Omental fat pad (tissue), 3 donors: ENCODE measurements at regions not wholly inside any gene's neighbourhood (a gene's known extent, or its start where the extent isn't known, plus 50 kb on each side); places are given as distances from the start of the nearest gene placed in this dataset.
A peak's percentile ranks its signal among the peaks of the same experiment; 100 is the strongest.

ENCODE experiments used
- ATAC-seq: fragments of 150-250 bp; one replicate; pipeline ENCODE4 v1.9.1; 2016; ENCODE audit warnings: mild to moderate bottlenecking, moderate library complexity; ENCODE audit not compliant: low FRiP score
- DNase-seq: peaks from one replicate; pipeline ENCODE4 v3.0.0-alpha.2; 2019; ENCODE audit warnings: low spot score
- TF ChIP-seq, protein P1 (sequence below), 3 donors: fragments of 450-650 bp; IDR thresholded peaks; one replicate each; pipeline ENCODE4 v1.5.1; 2016 to 2017; ENCODE audit warnings: antibody characterized with exemption in 3 of 3, mild to moderate bottlenecking in 3 of 3, moderate library complexity in 2 of 3

DNA sequence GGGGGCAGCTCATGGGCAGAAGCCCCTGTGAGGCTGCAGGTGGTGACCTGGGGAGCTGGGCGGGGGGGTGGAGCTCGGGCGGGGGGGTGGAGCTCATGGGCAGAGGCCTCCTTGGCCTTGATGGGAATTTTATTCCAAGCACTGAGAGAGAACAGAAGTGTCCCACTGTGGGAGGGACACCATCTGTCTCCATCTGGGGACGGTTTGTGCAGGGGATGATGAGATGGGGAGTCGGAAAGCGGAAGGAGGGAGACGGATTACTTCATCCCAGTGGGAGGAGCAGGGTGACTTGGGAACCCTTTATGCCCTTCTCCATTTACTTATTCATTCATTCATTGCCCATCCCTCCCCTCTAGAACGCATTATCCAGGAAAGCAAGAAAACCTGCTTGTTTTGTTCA is 304.7 kb downstream of the ADGRD1 start:
- ATAC-seq (no peak), DNase-seq (no peak)
- TF ChIP-seq, protein P1, sequence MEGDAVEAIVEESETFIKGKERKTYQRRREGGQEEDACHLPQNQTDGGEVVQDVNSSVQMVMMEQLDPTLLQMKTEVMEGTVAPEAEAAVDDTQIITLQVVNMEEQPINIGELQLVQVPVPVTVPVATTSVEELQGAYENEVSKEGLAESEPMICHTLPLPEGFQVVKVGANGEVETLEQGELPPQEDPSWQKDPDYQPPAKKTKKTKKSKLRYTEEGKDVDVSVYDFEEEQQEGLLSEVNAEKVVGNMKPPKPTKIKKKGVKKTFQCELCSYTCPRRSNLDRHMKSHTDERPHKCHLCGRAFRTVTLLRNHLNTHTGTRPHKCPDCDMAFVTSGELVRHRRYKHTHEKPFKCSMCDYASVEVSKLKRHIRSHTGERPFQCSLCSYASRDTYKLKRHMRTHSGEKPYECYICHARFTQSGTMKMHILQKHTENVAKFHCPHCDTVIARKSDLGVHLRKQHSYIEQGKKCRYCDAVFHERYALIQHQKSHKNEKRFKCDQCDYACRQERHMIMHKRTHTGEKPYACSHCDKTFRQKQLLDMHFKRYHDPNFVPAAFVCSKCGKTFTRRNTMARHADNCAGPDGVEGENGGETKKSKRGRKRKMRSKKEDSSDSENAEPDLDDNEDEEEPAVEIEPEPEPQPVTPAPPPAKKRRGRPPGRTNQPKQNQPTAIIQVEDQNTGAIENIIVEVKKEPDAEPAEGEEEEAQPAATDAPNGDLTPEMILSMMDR (IDR thresholded peaks at IDR 0.05): no peak

DNA sequence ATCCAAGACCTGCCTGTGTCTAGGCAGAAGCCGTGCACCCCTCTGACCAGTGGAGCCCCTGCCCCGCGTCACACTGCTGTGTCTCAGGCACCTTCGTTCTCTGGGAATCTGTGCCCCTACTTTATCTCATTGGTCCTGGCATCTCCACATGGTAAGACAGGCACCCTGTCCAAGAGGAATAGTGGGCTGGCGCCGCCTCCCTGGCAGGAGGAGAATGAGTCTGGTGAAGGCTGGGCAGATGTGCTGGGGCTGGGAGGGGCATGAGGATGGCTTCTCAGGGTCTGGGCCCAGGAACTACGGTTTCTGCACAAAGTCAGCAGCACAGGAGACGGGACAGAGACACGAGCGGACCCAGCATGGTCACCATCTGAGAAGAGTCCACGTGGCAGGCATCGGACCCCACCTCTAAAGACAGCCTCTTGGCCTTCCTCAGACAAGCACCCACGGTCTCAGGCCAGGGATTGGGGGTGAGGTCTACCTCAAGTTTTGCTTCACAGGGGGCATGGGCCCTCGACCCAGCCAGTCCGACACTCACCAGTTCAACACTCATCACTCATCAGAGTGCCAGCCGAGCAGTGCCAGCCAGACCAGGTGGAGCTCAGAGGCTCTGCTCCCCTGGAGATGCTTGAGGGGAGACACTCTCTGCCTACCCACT is 306.7 kb downstream of the ADGRD1 start:
- TF ChIP-seq, protein P1 (IDR thresholded peaks at IDR 0.05): no peak
- ATAC-seq (no peak), DNase-seq (no peak)

DNA sequence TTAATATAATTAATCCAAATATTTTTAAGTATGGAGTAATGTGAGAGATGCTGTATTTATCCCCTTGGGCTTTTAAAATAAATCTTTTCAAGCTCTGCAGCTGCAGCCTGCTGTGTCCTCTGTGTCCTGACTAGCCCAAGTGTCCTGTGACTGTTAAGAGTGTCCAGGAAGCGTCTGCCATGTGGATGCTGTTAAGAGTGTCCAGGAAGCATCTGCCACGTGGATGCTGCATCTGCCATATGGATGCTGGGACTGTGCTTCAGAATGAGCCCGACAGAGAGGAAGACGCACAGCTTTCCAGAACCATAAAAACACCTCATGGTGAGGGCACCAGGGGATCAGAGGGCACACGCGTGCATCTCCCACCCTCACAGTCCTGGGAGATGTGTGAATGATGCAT is 307.2 kb downstream of the ADGRD1 start:
- DNase-seq: no peak
- ATAC-seq: no peak
- TF ChIP-seq, protein P1 (IDR thresholded peaks at IDR 0.05): no peak

- ATAC-seq: no peak
- DNase-seq: no peak
- TF ChIP-seq, protein P1 (IDR thresholded peaks at IDR 0.05): no peak
Observed at GRCh38 chr12:131261906-131262305, 308.2 kb downstream of the ADGRD1 start.

DNA sequence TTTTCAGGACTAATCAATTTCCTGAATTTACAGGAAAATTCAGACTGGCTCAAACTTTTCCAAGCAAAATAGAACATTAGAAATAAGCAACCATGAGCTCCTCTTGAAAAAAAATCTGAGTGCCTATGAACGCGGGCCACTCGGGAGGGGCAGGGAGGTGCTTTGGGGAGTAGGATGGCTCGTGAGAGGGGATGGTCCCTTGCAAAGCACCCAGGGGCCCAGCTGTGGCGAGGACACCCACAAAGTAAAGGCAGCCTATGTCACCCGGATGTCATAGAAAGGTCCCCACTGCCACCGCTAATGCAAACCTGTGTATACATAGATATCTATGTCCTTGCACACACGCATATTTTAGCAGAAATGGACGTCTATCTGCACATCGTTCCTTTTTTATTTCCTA is 309.9 kb downstream of the ADGRD1 start:
- DNase-seq: no peak
- TF ChIP-seq, protein P1 (IDR thresholded peaks at IDR 0.05): no peak
- ATAC-seq: no peak

DNA sequence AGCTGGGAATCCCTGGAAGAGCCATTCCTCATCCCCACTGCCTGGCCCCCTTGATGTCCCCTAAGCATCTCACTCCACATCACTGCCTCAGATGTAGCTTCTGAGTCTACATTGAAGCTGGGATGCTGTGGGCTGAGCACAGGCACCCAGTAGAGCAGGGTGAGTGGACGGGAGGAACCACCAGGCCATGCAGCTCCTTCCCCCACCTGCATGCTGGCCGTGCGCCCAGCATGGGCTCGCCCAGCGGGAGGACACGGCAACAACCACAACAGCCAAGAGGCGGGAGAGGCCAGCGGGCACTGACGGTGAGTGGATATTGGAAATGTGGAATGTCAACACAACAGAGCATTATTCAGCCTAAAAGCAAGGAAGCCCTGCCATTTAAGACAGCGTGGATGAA is 310.9 kb downstream of the ADGRD1 start:
- TF ChIP-seq, protein P1 (IDR thresholded peaks at IDR 0.05): no peak
- DNase-seq (no peak), ATAC-seq (peak; percentile 86)
